Smooth muscle cell (in vitro differentiated cells): ENCODE measurements at regions not wholly inside any gene's neighbourhood (a gene's known extent, or its start where the extent isn't known, plus 50 kb on each side); places are given as distances from the start of the nearest gene placed in this dataset.

ENCODE experiments used
- DNase-seq: peaks from one replicate; lab custom pipeline; 2025; ENCODE audit not compliant: unreplicated experiment; lab: John Stamatoyannopoulos, UW
- H2AFZ ChIP-seq: fragments of 200-600 bp; sonication (generic); 2 replicates; pipeline ENCODE4 v1.6.0; 2016; ENCODE audit warnings: antibody characterized with exemption, low read depth, mild to moderate bottlenecking
- H3F3A ChIP-seq: fragments of 200-600 bp; sonication (generic); 2 replicates; pipeline ENCODE4 v1.6.0; 2017; ENCODE audit warnings: antibody characterized with exemption, low read depth
- H3K27ac ChIP-seq: fragments of 200-600 bp; sonication (generic); 2 replicates; pipeline ENCODE4 v1.5.1; 2016; ENCODE audit warnings: low read depth, mild to moderate bottlenecking
- H3K27me3 ChIP-seq: fragments of 200-600 bp; sonication (generic); 2 replicates; pipeline ENCODE4 v1.6.1; 2016; ENCODE audit warnings: low read depth, mild to moderate bottlenecking
- H3K36me3 ChIP-seq: fragments of 200-600 bp; sonication (generic); 2 replicates; pipeline ENCODE4 v1.5.1; 2016; ENCODE audit warnings: low read depth
- H3K4me1 ChIP-seq: fragments of 200-600 bp; sonication (generic); 2 replicates; pipeline ENCODE4 v1.5.1; 2016; ENCODE audit warnings: low read depth
- H3K4me2 ChIP-seq: fragments of 200-600 bp; sonication (generic); 2 replicates; pipeline ENCODE4 v1.6.0; 2016; ENCODE audit warnings: mild to moderate bottlenecking
- H3K4me3 ChIP-seq: fragments of 200-600 bp; sonication (generic); 2 replicates; pipeline ENCODE4 v1.5.1; 2016; ENCODE audit warnings: mild to moderate bottlenecking
- H3K79me2 ChIP-seq: fragments of 200-600 bp; sonication (generic); 2 replicates; pipeline ENCODE4 v1.6.0; 2016; ENCODE audit warnings: low read depth, mild to moderate bottlenecking
- H3K9ac ChIP-seq: fragments of 200-600 bp; sonication (generic); 2 replicates; pipeline ENCODE4 v1.6.0; 2016; ENCODE audit warnings: low read depth
- H3K9me3 ChIP-seq: fragments of 200-600 bp; sonication (generic); replicated peaks from 2 replicates; pipeline ENCODE4 v1.5.1; 2016; ENCODE audit warnings: low read depth
- H4K20me1 ChIP-seq: fragments of 200-600 bp; sonication (generic); 2 replicates; pipeline ENCODE4 v1.6.0; 2016; ENCODE audit warnings: low read depth
- WGBS: methylation state at CpG from one replicate; pipeline ENCODE4 v1.1.7; 2016; ENCODE audit warnings: low lambda C conversion rate; 5-methylcytosine and 5-hydroxymethylcytosine counted together
- TF ChIP-seq, protein P1 (sequence below): fragments of 200-600 bp; sonication (generic); IDR thresholded peaks from 2 replicates; pipeline ENCODE4 v1.5.1; 2017; ENCODE audit warnings: borderline replicate concordance, mild to moderate bottlenecking, antibody characterized with exemption; ENCODE audit not compliant: insufficient read depth, poor library complexity, severe bottlenecking

GRCh38 chr2:207276858-207277257 is 111.1 kb upstream of the KLF7 start:
- Histone ChIP-seq H3K4me1 (no peaks in the 10 kb centered on the region), H3K79me2 (no peaks in the 10 kb centered on the region), H3K36me3 (no peaks in the 10 kb centered on the region), H3K9ac (no peak overlapping the region), H3F3A (no peaks in the 10 kb centered on the region), H3K4me3 (no peak overlapping the region), H3K4me2 (no peak overlapping the region), H3K27me3 (no peaks in the 10 kb centered on the region), H4K20me1 (no peaks in the 10 kb centered on the region), H3K9me3 (no peaks in the 10 kb centered on the region), H3K27ac (no peak overlapping the region), H2AFZ (no peak overlapping the region)
- 81% methylated on average over 3 of the region's 3 CpGs for WGBS
- TF ChIP-seq, protein P1, sequence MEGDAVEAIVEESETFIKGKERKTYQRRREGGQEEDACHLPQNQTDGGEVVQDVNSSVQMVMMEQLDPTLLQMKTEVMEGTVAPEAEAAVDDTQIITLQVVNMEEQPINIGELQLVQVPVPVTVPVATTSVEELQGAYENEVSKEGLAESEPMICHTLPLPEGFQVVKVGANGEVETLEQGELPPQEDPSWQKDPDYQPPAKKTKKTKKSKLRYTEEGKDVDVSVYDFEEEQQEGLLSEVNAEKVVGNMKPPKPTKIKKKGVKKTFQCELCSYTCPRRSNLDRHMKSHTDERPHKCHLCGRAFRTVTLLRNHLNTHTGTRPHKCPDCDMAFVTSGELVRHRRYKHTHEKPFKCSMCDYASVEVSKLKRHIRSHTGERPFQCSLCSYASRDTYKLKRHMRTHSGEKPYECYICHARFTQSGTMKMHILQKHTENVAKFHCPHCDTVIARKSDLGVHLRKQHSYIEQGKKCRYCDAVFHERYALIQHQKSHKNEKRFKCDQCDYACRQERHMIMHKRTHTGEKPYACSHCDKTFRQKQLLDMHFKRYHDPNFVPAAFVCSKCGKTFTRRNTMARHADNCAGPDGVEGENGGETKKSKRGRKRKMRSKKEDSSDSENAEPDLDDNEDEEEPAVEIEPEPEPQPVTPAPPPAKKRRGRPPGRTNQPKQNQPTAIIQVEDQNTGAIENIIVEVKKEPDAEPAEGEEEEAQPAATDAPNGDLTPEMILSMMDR: no peak
- DNase-seq: no peak

GRCh38 chr2:207279520-207279919 is 113.8 kb upstream of the KLF7 start:
- Histone ChIP-seq H3K36me3 (no peaks in the 10 kb centered on the region), H3F3A (no peaks in the 10 kb centered on the region), H3K9ac (no peak overlapping the region), H3K4me1 (peaks cover 4% of the 10 kb centered on the region), H3K27ac (no peak overlapping the region), H4K20me1 (no peaks in the 10 kb centered on the region), H2AFZ (no peak overlapping the region), H3K4me2 (no peak overlapping the region), H3K4me3 (no peak overlapping the region), H3K79me2 (no peaks in the 10 kb centered on the region), H3K27me3 (no peaks in the 10 kb centered on the region), H3K9me3 (no peaks in the 10 kb centered on the region)
- 100% methylated on average over 2 of the region's 2 CpGs for WGBS
- no peak for DNase-seq
- TF ChIP-seq, protein P1: no peak

DNA sequence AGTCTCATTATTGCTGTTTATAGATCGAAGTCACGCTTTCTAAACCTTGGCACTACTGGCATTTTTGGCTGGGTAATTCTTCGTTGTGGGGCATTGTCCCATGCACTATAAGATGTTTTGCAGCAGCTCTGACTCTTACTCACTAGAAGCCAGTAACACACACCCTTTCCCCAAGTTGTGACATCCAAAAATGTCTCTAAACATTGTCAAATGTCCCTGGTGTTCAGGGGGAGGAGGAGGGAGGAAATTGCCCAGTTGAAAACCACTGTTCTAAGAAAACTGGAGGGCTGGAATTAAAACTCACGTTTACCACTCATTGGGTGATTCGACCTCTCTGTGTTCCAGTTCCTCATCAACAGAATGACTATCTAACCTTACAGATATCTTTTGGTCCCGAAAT is 115.7 kb upstream of the KLF7 start:
- Histone ChIP-seq H3F3A (no peaks in the 10 kb centered on the region), H3K4me3 (no peak overlapping the region), H3K9me3 (no peaks in the 10 kb centered on the region), H3K36me3 (no peaks in the 10 kb centered on the region), H2AFZ (no peak overlapping the region), H3K27me3 (no peaks in the 10 kb centered on the region), H3K79me2 (no peaks in the 10 kb centered on the region), H3K27ac (no peak overlapping the region), H4K20me1 (no peaks in the 10 kb centered on the region), H3K9ac (no peak overlapping the region), H3K4me1 (peaks cover 4% of the 10 kb centered on the region), H3K4me2 (no peak overlapping the region)
- 95% methylated on average over 6 of the region's 6 CpGs for WGBS
- no peak for DNase-seq
- TF ChIP-seq, protein P1: no peak

DNA sequence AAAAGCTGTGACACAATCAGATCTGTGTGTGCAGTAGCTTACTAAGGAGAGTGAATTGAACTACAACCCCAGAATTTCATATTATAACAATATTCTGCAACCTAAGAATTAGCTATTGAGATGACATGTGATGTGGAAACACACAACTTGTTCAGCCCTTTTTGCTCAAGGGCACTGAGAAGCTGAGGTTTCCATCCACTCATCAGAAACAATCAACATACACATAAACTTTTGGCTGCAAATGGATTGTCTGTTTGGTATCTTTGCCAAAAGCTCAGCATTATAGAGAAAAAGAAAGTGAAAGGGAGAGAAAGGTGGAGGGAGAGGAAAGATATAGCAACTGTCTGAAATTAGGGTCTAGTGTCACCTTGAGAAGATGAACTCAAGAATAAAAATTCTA is 117.2 kb upstream of the KLF7 start:
- Histone ChIP-seq H3K79me2 (no peaks in the 10 kb centered on the region), H3K4me1 (peaks cover 4% of the 10 kb centered on the region), H3K9me3 (no peaks in the 10 kb centered on the region), H3K4me2 (no peak overlapping the region), H3K27ac (no peak overlapping the region), H3F3A (no peaks in the 10 kb centered on the region), H3K9ac (no peak overlapping the region), H3K4me3 (no peak overlapping the region), H2AFZ (no peak overlapping the region), H3K27me3 (no peaks in the 10 kb centered on the region), H4K20me1 (no peaks in the 10 kb centered on the region), H3K36me3 (no peaks in the 10 kb centered on the region)
- TF ChIP-seq, protein P1: no peak
- no peak for DNase-seq
